ENCODE measurements at regions not wholly inside any gene's neighbourhood (a gene's known extent, or its start where the extent isn't known, plus 50 kb on each side); places are given as distances from the start of the nearest gene placed in this dataset.
A peak's percentile ranks its signal among the peaks of the same experiment; 100 is the strongest.

DNA sequence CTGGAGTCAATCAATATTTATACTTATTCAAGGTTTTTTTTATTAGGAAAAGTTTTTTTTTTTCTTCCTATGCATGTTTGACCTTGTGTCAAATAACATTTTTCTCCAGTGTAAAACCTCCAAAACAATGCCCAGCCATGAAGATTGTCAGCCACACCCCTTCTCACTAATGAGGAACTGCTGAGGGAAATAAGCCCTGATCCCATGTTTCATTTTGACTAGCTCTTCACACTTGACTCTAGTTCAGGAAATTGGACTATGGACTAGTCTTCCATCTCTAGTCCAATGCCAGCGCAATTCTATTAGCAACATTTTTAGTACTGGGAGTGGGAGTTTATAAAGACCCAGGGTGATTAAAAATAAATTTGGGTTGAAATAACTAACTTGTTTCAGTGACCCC lies 275.6 kb upstream of the CXCR4 start:
- Histone ChIP-seq H3K36me3 (replicated peaks; ENCODE audit: control insufficient read depth, insufficient read depth, low read length) (no peaks in the 10 kb centered on the region), H3K27me3 (ENCODE audit: control insufficient read depth, insufficient read depth, low read length) (no peaks in the 10 kb centered on the region), H3K4me3 (ENCODE audit: insufficient read depth, low read depth, low read length) (no peak overlapping the region)
- DNase-seq, result no peak

DNA sequence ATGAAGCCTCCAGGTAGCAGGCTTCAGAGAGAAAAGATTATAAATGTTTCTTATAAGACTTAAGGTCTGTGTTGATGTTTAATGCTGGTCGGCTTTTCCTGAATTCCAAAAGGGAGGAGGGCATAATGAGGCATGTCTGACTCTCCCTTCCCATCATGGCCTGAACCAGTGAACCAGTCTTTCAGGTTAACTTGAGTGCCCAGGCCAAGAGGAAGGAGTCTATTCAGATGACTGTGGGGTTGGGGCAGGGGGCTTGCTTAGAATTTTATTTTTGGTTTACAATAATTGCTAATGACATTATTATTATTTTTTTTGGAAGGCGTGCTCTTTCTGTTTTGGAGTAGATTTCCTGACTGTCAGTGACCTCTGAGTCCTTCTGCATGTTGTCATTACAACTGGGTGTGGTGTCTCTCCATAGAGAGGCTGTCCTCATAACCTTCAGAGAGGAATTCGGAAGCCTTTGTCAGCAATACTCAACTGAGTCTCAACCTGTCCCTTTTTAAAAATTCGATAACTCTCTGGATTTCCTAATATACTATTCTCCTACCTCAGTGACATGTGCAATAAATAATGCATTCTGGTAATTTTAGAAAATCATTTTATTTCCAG lies 275.1 kb upstream of the CXCR4 start:
- no peaks in the 10 kb centered on the region for H3K27me3 ChIP-seq (ENCODE audit: control insufficient read depth, insufficient read depth, low read length)
- DNase-seq, result no peak
- H3K4me3 ChIP-seq (ENCODE audit: insufficient read depth, low read depth, low read length), result no peak overlapping the region
- H3K36me3 ChIP-seq (replicated peaks; ENCODE audit: control insufficient read depth, insufficient read depth, low read length), result no peaks in the 10 kb centered on the region

DNA sequence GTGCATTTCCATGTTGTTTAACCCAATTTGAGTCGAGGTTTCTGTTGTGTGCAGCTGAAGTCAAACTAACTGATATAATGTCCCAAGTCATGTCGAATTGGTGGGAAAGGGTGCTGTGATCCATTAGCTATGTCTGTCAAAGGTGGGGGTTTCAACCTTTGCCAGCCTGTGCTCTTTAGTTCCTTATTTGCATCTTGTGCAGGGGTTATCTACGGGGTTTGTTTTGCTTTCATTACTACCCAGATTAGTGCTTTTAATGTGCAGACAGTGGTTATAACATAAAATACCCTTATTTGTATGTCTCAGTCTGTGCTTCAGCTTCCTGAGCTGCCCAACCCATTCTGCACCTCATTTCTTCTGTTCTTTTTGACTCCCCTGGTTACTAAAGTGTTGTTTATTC lies 271.9 kb upstream of the CXCR4 start:
- Histone ChIP-seq H3K27me3 (ENCODE audit: control insufficient read depth, insufficient read depth, low read length) (no peaks in the 10 kb centered on the region), H3K4me3 (ENCODE audit: insufficient read depth, low read depth, low read length) (no peak overlapping the region), H3K36me3 (replicated peaks; ENCODE audit: control insufficient read depth, insufficient read depth, low read length) (no peaks in the 10 kb centered on the region)
- no peak for DNase-seq

DNA sequence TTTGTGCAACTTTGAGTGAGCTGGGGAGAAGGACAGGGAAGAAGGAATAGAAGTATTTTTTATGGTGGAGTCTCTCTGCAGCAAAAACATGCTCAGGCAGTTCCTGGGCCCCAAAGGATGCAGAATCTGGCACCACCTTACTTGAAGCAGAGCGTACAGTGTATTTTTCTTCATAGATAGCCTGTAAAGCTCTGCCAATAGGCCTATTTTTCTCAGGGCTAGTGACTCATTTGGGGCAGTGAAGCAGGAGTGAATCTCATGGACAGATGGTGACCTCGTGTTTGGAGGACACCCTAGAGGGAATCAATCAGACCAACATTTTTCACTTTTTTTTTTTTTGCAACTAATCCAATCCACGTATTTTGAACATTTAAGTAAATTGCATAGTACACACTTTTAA lies 268.1 kb upstream of the CXCR4 start:
- no peaks in the 10 kb centered on the region for H3K36me3 ChIP-seq (replicated peaks; ENCODE audit: control insufficient read depth, insufficient read depth, low read length)
- no peaks in the 10 kb centered on the region for H3K27me3 ChIP-seq (ENCODE audit: control insufficient read depth, insufficient read depth, low read length)
- DNase-seq, result no peak
- H3K4me3 ChIP-seq (ENCODE audit: insufficient read depth, low read depth, low read length), result no peak overlapping the region

DNA sequence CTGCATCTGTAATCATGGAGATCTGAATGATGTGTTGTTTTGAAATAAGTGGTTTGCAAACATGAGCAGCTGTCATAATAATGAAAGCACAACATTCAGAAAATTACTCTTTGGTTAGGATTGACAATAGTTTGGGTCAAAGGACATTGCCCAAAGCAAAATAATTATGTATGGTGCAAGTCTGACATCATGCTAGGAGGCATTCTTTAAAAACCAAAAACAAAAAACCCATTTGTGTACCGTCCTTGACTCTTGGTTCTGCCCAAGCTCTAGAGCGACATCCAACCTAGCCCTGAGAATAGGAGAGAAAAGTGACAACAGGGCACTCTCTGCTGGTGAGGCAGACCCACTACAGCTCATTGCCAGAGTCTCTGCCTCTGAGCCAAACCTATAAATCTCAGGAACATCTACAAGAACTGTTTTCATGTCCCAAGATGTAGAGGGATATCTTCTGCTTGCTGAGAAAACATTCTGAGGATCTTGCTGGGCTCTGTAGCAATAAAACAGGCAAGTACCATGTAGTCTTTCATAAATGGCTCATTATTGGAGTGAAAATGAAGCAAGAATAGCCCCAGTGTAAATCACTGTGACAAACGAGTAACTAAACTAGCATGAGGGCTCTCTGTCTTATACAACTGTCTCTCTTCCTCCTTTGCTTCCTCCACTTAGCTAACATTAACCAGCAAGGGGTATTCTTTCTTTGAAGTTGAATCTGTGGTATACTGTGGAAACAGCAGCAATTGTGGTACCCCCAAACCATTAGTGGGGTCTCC lies 266.8 kb upstream of the CXCR4 start:
- DNase-seq, result peak; percentile 38
- Histone ChIP-seq H3K27me3 (ENCODE audit: control insufficient read depth, insufficient read depth, low read length) (no peaks in the 10 kb centered on the region), H3K4me3 (ENCODE audit: insufficient read depth, low read depth, low read length) (no peak overlapping the region), H3K36me3 (replicated peaks; ENCODE audit: control insufficient read depth, insufficient read depth, low read length) (no peaks in the 10 kb centered on the region)

DNA sequence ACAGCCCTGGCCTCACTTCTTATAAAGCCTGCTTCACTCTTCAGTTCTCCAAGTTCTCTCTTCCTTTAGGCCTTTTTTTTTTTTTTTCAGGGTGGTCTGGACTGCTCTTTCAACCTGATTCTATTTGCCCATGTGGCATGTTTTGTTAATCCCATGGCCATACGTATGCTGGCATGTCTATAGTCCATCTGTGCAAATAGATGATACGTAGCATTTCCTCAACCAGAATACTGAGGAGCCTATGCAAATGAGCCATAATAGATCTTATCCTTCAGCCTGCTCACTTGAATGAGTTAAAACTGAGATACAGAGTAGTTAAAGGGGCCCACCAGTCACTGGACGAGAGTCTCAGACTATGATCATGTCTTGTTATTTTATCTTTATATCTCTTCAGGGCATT lies 265.2 kb upstream of the CXCR4 start:
- Histone ChIP-seq H3K36me3 (replicated peaks; ENCODE audit: control insufficient read depth, insufficient read depth, low read length) (no peaks in the 10 kb centered on the region), H3K4me3 (ENCODE audit: insufficient read depth, low read depth, low read length) (no peak overlapping the region), H3K27me3 (ENCODE audit: control insufficient read depth, insufficient read depth, low read length) (no peaks in the 10 kb centered on the region)
- DNase-seq, result no peak

DNA sequence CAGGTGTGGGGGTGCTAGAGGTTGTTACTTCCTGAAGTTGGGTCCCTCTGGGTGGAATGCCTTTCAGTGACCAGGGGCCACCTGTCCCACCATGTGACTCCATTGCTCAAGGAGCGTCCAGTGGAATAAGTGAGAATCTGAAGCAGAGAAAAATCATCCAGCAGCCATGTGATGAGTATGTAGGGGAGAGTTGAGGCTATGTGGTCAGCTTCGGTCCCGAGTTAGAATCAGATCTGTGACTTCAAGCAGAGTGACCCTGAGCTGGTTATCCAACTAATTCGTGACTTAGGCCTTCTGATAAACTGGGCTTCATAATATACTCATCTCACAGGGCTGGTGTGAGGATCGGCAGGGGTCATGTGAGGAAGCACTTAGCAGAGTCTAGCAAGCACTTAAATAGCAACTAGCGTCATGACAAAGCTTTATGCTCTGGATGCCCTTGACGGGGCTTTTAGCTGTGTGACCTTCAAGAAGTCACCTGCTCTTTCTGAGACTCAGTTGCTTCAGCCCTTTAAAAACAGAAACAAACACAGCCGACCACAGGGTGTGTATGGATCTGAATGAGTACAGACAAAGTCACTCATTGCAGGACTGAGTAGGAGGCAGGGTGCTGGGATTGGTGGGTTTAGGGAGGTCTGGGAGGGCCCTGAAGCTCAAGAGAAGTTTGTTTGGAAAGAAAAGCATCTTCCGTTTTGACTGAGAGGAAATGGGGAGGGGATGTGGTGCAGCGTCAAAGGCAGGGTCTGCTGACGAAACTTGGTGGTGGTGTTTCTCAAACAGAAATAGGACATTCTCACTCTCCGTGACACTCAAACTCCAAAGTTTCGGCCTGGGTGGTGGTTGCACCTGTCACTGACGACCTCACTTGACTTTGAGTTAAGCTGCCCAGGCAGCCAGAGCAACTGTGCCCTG lies 264.0 kb upstream of the CXCR4 start:
- Histone ChIP-seq H3K36me3 (replicated peaks; ENCODE audit: control insufficient read depth, insufficient read depth, low read length) (no peaks in the 10 kb centered on the region; the same call in 1 of the 2 replicates), H3K27me3 (ENCODE audit: control insufficient read depth, insufficient read depth, low read length) (no peaks in the 10 kb centered on the region), H3K4me3 (ENCODE audit: insufficient read depth, low read depth, low read length) (no peak overlapping the region)
- DNase-seq, result no peak

DNA sequence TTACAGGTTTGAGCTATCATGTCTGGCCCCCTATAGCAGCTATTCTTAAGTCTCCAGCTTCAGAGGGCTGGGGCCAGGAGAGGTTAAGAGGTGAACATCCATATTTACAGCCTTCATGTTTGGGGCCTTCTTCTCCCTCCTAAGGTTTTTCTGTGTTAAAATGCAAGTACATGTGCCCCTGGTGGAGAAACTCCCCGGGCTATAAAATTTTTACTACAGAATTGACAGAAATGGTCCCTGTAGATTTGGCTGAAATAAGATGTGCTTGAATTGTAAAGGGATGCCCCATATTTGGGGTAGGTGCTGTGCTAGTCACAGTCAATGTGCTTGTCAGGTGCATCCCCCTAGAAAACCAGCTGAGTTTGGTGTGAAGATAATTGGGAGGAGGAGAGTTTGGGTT lies 263.3 kb upstream of the CXCR4 start:
- no peak overlapping the region for H3K4me3 ChIP-seq (ENCODE audit: insufficient read depth, low read depth, low read length)
- DNase-seq, result no peak
- no peaks in the 10 kb centered on the region; the same call in 1 of the 2 replicates for H3K36me3 ChIP-seq (replicated peaks; ENCODE audit: control insufficient read depth, insufficient read depth, low read length)
- no peaks in the 10 kb centered on the region for H3K27me3 ChIP-seq (ENCODE audit: control insufficient read depth, insufficient read depth, low read length)

DNA sequence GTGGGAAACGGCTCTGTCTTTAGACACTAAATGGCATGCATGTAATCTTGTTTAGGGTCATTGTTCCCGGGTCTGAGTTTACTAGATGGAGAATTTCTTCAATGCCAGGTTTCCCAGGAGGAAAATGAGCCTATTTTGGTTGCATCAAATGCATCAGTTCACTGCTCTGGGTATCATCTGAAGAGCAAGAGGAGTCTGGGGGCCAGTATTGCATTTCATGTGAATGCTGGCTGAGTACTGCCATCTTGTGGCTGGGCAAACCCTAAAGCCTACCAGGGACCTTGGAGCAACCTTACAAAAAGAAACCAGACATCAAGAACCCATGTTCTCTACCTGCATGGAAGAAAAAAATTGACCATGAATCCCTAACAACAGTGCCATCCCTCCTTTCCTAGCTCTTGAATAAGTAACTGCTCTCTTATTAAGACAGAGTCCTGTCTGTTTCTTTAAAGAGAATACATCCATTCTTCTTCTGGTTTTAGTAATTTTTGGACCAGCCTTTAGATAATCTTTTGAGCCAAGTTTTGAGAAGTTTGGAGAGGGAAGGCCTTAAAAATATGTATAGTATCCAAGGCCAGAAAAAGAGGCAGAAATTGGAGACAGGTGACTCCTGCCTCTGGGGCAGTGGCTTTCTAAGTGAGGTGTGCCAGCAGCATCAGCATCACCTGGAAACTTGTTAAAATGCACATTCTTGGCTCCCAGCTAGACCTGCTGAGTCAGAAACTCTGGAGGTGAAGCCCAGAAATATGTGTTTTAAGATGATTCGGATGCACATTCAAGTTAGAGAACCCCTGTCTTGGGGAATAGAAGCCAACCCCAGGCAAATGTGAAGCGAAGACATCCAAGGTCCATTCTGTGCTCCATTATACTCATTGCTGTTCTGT lies 261.0 kb upstream of the CXCR4 start:
- peak; percentile 47 for DNase-seq
- Histone ChIP-seq H3K27me3 (ENCODE audit: control insufficient read depth, insufficient read depth, low read length) (no peaks in the 10 kb centered on the region), H3K36me3 (replicated peaks; ENCODE audit: control insufficient read depth, insufficient read depth, low read length) (no peaks in the 10 kb centered on the region; the same call in 1 of the 2 replicates), H3K4me3 (ENCODE audit: insufficient read depth, low read depth, low read length) (no peak overlapping the region)

DNA sequence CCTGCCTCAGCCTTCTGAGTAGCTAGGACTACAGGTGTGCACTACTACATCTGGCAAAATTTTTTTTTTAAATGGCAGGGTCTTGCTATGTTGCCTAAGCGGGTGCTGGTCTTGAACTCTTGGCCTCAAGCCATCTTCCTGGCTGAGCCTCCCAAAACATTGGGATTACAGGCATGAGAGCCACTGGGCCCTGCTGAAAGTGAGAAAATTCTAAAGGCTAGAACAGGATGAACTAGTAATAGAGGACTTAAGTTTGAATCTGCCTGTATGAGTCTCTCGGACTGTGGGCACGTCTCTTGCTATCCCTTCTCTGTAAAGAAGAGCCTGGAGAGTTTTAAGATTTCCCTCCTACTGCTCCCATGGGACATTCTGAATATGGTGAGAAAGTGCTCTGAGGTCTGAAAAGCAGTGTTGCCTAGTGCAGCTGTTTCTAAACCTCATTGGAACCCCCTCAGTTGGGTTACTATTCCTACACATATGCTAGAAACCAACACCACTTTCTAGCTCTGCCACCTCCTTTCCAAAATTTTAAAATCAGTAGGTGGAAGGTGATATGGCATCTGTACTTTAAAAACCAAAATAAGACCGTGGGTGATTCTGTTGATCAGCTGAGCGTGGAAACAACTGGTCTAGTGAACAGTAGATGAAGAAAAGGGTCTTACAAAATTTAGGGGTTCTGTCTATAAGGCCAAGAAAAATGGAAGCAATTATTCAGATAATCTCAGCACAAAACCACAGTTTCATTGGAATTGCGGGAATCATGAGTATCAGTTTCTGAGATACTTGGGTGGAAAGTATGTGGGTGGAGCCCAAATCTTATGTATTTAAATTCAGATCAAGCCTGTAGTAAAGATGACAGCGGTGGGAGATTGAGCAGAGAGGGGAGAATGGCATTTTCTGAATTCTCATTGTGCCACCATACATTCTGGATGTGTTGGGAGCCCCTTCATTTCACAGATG lies 259.8 kb upstream of the CXCR4 start:
- DNase-seq, result no peak
- no peaks in the 10 kb centered on the region; the same call in 1 of the 2 replicates for H3K36me3 ChIP-seq (replicated peaks; ENCODE audit: control insufficient read depth, insufficient read depth, low read length)
- no peaks in the 10 kb centered on the region for H3K27me3 ChIP-seq (ENCODE audit: control insufficient read depth, insufficient read depth, low read length)
- no peak overlapping the region for H3K4me3 ChIP-seq (ENCODE audit: insufficient read depth, low read depth, low read length)

DNA sequence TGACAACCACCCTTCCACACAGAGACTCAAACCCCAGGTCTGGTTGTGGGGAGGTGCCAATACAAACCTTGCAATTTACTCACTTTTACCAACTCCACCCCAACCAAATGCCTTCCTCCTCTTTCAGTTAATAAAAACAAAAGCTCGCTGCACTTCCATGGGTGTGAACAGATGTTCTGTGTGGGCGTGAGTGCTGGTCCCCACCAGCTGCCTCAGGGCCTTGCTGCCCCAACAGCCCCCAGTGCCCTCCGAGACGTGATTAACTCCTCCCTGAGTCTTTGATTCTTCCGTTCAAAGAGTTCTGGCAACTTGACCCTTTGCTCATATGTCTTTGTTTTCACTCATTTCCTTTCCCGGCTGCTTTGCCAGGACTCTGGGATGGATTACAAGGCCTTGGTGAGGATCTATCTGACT lies 258.9 kb upstream of the CXCR4 start:
- Histone ChIP-seq H3K36me3 (replicated peaks; ENCODE audit: control insufficient read depth, insufficient read depth, low read length) (no peaks in the 10 kb centered on the region; the same call in 1 of the 2 replicates), H3K27me3 (ENCODE audit: control insufficient read depth, insufficient read depth, low read length) (no peaks in the 10 kb centered on the region), H3K4me3 (ENCODE audit: insufficient read depth, low read depth, low read length) (no peak overlapping the region)
- no peak for DNase-seq

DNA sequence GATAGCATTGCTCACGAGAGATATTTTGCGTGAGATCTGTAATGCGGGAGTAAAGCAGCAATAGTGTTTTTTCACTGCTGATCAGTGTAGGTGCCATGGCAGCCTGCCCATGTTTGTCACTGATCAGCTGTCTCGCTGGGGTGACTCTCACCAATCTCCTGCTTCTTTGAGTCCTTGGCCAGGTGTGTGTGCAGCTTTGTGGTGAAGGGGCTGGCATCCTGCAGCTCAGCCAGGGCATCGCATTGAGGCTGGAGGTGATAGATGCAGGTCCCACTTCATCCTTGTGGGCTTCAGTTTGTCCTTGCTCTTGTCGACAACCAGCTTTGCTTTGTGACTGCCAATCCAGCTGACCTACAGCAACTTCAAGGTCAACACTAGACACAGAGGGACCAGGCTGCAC lies 258.3 kb upstream of the CXCR4 start:
- Histone ChIP-seq H3K4me3 (ENCODE audit: insufficient read depth, low read depth, low read length) (no peak overlapping the region), H3K36me3 (replicated peaks; ENCODE audit: control insufficient read depth, insufficient read depth, low read length) (no peaks in the 10 kb centered on the region; the same call in 1 of the 2 replicates), H3K27me3 (ENCODE audit: control insufficient read depth, insufficient read depth, low read length) (no peaks in the 10 kb centered on the region)
- DNase-seq, result no peak
